H1 (cell line): ENCODE measurements at regions not wholly inside any gene's neighbourhood (a gene's known extent, or its start where the extent isn't known, plus 50 kb on each side); places are given as distances from the start of the nearest gene placed in this dataset.

ENCODE experiments used
- CBX5 ChIP-seq: fragments of 300-800, 300-1000 bp; sonication (generic); IDR thresholded peaks from 2 replicates; pipeline ENCODE4 v1.7.1; 2016; ENCODE audit warnings: antibody characterized with exemption, low read length, low read depth
- EP300 ChIP-seq, 2 experiments: IDR thresholded peaks; 1 replicate in 1 of 2; 2 replicates in 1 of 2; pipeline ENCODE4 v1.6.1; 2011 to 2012; ENCODE audit warnings: low read depth in 2 of 2, low read length in 2 of 2, mild to moderate bottlenecking in 2 of 2, borderline replicate concordance in 1 of 2, inconsistent platforms in 1 of 2, moderate library complexity in 1 of 2
- EZH2 ChIP-seq: fragments of 200-600 bp; sonication (generic); IDR thresholded peaks from 2 replicates; pipeline ENCODE4 v1.7.1; 2012; ENCODE audit warnings: low read depth, mild to moderate bottlenecking, moderate library complexity, low read length, inconsistent platforms; ENCODE audit not compliant: severe bottlenecking
- GABPA ChIP-seq: IDR thresholded peaks from 2 replicates; pipeline ENCODE4 v1.6.1; 2011; ENCODE audit warnings: mild to moderate bottlenecking, low read length, moderate library complexity, borderline replicate concordance; ENCODE audit not compliant: insufficient read depth
- POLR2A ChIP-seq, 2 experiments: IDR thresholded peaks; 1 replicate in 1 of 2; 2 replicates in 1 of 2; pipeline ENCODE4 v1.6.1; 2011; ENCODE audit warnings: low read depth in 2 of 2, low read length in 2 of 2, mild to moderate bottlenecking in 2 of 2; ENCODE audit errors: control extremely low read depth in 1 of 2
- POLR2AphosphoS5 ChIP-seq: IDR thresholded peaks from 2 replicates; pipeline ENCODE4 v1.6.1; 2011; ENCODE audit warnings: low read depth, low read length
- RAD21 ChIP-seq, 2 experiments: IDR thresholded peaks in 1 of 2; conservative IDR thresholded peaks in 1 of 2; 2 replicates each; pipeline ENCODE4 v1.6.1; 2011; ENCODE audit warnings: low read depth in 2 of 2, low read length in 2 of 2, improper control_type of control experiment in 1 of 2, inconsistent platforms in 1 of 2, mild to moderate bottlenecking in 1 of 2, moderate library complexity in 1 of 2
- ZNF274 ChIP-seq: IDR thresholded peaks from 2 replicates; pipeline ENCODE4 v1.7.0; 2012; ENCODE audit warnings: low read length, borderline replicate concordance; ENCODE audit errors: extremely low read depth
- TF ChIP-seq, protein P1 (sequence below), 3 experiments: IDR thresholded peaks; 1 replicate in 2 of 3; 2 replicates in 1 of 3; pipeline versions ENCODE4 v1.5.1 to v1.6.1; 2011; ENCODE audit warnings: low read length in 3 of 3, mild to moderate bottlenecking in 3 of 3, inconsistent platforms in 2 of 3, low read depth in 1 of 3, moderate library complexity in 1 of 3; ENCODE audit not compliant: insufficient read depth in 1 of 3; ENCODE audit errors: control extremely low read depth in 1 of 3
- TF ChIP-seq, protein P2 (sequence below): IDR thresholded peaks from 2 replicates; pipeline ENCODE4 v1.6.1; 2011; ENCODE audit warnings: low read depth, mild to moderate bottlenecking, low read length; ENCODE audit not compliant: insufficient read depth

DNA sequence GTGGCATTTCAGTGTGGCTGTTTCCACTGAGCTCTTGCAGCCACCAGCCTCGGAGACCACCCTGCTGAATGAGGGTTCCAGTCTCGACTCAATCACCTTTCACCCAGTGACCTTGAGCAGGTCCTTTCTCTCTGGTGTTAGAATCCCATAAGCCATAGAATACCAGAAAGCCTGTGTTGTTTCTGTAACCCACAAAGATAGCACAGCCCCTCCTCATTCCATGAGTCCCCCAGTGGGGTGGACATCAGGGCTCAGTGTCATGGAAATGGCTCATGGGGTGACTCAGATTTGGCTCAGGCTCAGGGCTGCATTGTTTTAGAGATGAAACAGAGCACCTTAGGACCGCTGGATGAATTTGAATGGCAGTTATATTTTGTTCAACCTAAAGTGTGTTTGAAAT lies 171.5 kb downstream of the PTPN11 start:
- TF ChIP-seq GABPA (no peak), ZNF274 (no peak; the same call in 1 of the 2 replicates), POLR2A (IDR thresholded peaks at IDR 0.05; ENCODE audit: control extremely low read depth in 1 of 2, low read depth in 2 of 2, low read length in 2 of 2) (no peak), RAD21 (IDR thresholded peaks at IDR 0.05 in 1 of 2, conservative IDR thresholded peaks at IDR 0.05 in 1 of 2; ENCODE audit: low read depth in 2 of 2, low read length in 2 of 2) (peak in 1 of 2 experiments; percentile 10; a peak in 1 of 4 replicates), POLR2AphosphoS5 (peak; percentile 92), EZH2 (no peak), CBX5 (no peak), EP300 (IDR thresholded peaks at IDR 0.05; ENCODE audit: borderline replicate concordance in 1 of 2, low read depth in 2 of 2, low read length in 2 of 2) (peak in 1 of 2 experiments; percentile 89; a peak in 1 of 3 replicates)
- TF ChIP-seq, protein P1, sequence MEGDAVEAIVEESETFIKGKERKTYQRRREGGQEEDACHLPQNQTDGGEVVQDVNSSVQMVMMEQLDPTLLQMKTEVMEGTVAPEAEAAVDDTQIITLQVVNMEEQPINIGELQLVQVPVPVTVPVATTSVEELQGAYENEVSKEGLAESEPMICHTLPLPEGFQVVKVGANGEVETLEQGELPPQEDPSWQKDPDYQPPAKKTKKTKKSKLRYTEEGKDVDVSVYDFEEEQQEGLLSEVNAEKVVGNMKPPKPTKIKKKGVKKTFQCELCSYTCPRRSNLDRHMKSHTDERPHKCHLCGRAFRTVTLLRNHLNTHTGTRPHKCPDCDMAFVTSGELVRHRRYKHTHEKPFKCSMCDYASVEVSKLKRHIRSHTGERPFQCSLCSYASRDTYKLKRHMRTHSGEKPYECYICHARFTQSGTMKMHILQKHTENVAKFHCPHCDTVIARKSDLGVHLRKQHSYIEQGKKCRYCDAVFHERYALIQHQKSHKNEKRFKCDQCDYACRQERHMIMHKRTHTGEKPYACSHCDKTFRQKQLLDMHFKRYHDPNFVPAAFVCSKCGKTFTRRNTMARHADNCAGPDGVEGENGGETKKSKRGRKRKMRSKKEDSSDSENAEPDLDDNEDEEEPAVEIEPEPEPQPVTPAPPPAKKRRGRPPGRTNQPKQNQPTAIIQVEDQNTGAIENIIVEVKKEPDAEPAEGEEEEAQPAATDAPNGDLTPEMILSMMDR (IDR thresholded peaks at IDR 0.05; ENCODE audit: control extremely low read depth in 1 of 3, insufficient read depth in 1 of 3, low read depth in 1 of 3, low read length in 3 of 3), result no peak
- TF ChIP-seq, protein P2, sequence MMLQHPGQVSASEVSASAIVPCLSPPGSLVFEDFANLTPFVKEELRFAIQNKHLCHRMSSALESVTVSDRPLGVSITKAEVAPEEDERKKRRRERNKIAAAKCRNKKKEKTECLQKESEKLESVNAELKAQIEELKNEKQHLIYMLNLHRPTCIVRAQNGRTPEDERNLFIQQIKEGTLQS, result no peak
